ENCODE measurements at regions not wholly inside any gene's neighbourhood (a gene's known extent, or its start where the extent isn't known, plus 50 kb on each side); places are given as distances from the start of the nearest gene placed in this dataset.

DNA sequence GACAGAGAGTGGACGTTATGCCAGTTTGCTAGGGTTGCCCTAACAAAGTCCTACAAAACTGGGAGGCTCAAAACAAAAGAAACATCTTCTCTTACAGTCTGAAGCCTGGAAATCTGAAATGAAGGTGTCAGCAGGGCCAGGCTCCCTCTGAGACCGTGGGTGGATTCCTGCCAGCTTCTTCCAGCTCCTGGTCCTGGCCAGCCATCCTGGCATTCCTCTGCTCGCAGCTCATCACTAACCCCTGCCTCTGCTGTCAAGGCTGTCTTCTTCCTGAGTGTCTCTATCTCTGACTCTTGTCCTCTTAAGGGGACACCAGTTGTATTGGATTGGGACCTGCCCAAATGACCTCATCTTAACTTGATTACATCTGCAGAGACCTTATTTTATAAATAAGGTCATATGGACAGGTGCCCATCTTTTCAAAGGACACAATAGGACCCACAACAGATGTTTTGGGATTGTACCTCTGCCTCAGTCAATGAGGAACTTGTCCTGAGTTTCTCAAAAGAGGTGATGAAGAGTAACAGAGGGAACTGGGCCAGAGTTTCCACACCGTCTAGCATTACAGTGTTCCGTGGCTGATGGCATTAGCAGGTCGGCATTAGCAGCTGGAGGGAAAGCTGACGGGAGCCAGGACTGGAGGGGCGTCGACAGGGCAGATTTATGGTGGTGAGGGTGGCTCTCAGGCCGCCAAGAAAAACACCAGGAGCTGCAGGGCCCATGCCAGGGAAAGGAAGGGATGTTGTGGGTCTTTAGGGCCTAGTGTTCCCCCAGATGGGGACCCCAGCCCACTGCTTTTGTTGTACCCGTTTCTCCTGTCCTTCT lies 157.3 kb downstream of the TBXT start:
- DNase-seq (ENCODE audit: low read depth in 2 of 2): no peak

DNA sequence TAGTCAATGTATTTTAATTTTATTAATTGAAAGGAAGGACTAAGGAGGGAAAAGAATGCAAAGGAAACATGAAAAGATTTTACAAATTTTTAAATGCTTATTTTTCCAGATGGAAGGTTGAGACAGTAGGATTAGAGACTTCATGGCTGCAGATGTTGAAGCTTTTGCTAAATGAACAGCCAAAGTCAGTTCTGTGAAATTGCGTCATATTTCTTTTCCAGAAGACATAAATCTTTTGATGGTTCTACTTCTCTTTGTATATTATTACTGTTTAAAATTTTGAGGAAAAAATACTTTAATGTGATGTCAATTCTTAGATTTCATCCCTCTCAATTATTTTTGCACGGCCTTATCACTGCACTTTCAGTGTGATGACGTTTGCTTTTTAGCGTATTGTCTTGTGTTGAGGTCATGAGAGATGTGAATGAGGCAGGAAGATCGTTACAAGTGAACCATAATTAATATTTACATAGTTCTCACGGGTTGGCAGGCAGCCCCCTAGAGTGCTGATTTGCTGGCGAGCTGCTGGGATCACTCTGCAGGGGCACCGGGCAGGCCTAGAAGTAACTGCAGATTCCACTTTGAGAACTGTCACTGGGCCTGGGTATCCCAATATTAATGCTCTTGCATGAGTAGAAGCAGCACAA lies 158.1 kb downstream of the TBXT start:
- DNase-seq (ENCODE audit: low read depth in 2 of 2): no peak

DNA sequence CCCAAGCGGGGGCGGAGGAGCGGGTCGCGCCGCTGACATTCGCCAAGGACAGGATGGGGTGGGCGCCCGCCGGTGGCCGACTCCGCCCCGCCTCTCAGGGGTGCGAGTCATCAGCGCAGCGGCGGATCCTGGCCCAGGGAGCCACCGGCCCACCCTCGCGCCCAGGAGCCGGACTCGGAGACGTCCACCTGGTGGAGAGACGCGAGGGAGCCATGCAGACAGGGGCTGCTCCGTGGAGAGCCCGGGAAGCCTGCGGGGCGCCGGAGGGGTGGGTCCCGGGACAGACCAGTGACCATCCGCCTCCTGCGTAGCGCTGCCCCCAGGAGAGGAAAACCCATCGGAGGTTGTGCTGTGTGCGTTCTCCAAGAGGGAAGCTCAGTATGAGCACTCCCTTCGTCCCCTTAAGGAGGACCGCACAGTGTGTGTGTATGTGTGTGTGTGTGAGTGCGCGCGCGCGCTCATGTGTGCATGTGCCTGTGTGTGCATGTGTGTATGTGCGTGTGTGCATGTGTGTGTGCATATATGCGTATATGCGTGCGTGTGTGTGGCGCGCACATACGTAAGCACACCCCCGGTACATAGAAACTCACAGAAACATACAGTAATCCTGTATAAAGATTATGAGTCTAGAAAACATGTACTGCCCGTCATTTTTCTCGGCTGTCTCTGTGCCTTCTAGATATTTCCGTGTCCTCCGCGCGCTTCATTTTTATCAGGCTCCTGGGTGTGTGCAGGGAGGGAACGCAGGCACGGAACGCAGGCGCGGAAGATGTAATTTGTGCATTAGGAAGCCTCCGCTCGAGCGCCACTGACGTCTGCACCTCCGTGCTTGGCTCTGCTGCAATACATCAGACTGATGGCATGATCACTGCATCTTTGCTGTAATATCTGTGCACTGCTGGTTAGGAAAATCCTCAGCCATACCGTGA lies 158.9 kb downstream of the TBXT start:
- no peak for DNase-seq (ENCODE audit: low read depth in 2 of 2)

DNA sequence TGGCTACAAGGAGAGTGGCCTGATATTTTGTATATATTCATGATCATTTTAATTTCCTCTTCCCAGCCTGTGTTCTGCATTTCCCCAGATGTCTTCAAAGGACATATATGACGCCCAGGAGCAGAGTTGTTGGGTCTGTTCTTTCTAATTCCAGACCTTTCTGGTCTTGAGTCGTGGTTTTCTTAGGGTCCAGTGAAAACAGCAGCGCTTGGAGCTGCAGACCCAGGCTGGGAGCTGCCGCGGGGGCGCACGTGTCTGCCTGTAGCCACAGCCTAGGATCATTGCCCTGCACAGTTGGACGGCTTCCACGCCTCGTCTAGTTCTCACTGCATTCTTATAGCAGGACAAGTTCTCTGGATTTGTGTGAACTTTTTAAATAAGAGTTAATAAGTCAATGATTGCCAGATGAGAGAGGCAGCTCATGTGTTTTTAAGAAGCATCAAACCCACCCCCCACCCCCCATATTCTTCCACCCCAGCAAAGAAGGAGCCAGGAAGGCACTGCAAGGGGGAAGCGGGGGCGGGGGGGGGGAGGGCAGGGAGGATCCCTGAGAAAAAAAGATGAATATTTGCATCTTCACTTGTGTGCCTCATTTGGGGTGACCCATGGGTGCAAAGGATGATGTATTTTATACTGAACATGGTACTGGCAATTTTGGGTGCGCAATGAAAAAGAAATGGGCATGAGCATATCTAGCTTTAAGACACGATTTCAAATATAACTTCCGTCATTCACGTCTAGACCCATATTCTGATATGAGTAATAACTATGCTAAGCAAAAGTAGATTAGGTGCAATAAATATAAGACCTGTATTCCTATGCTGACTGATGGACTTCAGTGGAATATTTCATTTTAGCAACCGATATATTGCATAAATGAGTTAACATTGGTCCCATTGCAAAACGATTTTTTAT lies 160.0 kb downstream of the TBXT start:
- no peak for DNase-seq (ENCODE audit: low read depth in 2 of 2)

DNA sequence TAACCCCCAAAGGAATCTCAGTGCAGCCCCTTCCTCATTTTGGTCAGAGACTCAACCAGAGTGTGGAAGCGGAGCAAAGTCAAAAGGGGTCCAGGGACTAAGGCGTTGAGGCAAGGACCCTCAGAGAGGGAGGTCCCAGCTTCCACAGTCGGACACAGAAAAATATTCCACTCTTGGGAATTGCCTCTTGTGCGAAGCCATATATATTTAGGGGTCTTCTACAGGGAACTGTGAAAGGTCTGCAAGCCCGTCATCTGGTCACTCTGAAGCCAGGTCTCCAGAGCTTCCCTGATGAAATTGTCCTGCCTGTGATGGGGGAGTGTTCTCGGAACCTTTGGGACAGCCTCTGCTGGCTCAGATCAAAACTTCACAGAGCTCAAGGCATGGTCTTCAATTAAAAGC lies 160.8 kb downstream of the TBXT start:
- no peak for DNase-seq (ENCODE audit: low read depth in 2 of 2)

DNA sequence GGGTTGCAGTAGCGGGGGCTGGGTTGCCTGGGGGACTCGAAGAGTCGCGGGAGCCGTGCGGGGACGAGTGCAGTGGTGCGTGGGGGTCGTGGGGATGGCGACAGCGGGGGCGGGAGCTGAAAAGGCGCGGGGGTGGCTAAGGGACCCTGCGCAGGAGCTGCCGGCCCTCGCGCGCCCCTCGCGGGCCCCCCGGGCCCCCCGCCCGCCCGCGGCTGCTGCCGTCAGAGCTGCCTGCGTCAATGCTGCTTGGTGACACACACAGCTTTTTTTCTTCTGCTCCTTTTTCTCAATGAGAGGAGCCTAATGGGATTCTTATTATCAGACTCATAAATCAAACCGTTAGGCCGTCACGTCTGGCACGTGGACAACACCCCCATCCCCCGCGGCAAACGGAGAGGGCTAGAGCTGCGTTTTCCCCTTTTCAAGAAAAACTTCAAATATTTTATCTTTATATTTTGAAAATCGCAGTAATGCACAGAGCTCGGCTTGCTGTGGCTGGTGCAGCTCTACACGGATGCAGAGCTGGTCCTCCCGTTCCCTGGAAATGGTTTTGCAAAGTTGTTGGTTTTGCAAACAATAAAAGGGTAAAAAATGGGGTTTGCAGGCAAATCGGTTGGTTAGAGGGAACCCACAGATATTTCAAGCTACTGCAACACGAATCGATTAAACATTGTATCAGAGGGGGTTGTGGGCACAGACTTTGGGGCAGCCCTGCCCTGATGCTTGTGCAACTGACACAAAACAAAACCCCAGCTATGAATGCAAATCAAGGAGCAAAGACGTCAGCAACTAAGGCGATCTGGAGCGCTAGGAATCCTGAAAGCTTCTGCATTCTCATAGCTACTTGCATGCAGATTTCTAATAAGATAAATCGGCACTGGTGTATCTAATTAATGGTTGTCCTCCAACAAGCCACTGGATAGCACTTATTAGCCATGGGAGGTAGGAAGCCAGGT lies 161.4 kb downstream of the TBXT start:
- no peak for DNase-seq (ENCODE audit: low read depth in 2 of 2)

DNA sequence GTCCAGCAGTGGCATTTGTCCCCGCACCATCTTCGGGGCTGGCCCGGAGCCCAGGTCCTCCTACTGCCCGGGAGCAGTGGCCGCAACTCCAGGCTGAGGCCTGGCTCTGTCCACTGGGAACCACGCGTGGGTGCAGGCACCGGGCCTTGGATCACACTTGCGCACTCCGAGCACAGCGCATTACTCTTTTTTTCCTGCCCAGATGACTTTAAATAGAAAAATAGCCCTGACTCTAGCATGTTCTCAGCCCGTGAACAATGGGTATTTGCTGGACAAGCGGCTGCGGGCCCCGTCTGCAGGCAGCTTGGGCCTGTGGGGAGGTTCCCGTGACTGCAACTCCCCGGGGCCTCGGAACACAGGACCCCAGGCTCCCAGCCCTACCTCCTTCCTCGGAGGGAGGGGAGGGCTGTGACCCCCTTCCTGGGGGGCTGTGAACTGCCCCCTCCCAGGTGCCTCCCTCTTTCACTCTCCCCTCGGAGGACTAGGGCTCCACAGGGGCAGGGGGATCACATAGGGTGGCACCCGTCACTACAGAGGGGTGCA lies 162.2 kb downstream of the TBXT start:
- no peak for DNase-seq (ENCODE audit: low read depth in 2 of 2)

DNA sequence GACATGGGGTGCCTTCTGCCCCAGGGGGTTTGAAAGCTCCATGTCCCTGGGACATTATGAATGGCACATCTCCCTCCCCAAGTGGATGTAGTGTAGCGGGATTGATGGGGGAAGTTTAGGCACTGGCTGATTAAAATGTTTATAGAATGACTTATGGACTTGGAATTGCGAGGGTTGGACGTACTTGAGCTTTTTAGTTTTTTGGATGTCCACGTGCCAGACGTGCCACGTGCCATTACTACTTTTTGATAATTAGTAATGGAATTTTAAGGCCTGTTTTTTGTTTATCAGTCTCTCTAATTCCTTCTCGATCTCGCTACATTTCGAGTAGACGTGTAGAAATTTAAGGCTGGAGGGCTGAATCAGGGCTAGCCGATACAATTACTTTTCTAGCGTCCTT lies 162.8 kb downstream of the TBXT start:
- DNase-seq (ENCODE audit: low read depth in 2 of 2): no peak

DNA sequence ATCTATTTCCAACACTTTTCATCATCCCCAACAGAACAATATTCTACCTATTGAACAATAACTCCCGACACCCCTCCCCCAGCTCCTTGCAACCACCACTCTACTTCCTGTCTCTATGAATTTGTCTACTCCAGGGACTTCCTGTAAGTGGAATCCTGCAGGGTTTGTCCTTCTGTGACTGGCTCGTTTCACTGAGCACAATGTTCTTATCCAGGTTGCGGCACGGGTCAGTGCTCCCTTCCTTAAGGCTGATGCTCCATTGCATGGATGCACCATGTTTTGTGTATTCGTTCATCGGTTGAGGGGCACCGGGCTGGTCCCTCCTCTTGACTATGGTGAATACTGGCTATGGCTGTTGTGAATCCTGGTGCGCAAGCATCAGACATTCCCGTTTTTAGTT lies 163.2 kb downstream of the TBXT start:
- no peak for DNase-seq (ENCODE audit: low read depth in 2 of 2)

DNA sequence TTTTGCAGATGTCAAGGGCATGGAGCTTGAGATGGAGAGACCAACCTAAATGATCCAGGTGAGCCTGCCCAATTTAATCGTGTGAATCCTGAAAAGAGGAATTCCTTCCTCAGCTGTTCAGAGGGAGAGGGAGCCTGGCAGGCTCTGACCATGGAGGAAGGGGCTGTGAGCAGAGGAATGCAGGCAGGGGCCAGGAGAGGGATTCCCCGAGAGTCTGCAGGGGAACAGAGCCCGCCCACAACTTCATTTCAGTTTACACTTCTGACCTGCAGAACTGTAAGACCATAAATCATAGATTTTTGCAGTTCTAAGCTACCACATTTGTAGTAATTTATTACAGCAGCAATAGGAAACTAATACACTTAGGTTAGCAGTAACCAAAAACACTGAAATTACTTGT lies 164.1 kb downstream of the TBXT start:
- DNase-seq (ENCODE audit: low read depth in 2 of 2): no peak

DNA sequence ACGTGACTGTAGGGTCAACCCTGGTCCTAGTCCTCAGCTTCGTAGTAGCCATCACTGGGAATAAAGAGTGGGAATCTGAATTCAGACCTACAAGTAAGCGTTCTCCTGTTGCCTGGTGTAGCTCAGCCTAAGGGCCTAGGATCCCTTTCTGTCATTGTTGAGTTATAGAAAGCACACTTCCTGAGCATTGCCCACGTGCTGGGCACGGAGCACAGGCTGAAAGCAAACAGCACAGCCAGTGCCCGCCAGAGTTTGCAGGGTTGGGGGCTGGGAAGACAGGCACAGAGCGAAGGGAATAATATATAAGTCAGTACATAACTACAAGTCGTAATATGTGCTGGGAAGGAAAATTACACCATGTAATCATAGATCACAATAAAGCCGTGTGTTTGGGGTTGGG lies 166.3 kb downstream of the TBXT start:
- no peak for DNase-seq (ENCODE audit: low read depth in 2 of 2)

DNA sequence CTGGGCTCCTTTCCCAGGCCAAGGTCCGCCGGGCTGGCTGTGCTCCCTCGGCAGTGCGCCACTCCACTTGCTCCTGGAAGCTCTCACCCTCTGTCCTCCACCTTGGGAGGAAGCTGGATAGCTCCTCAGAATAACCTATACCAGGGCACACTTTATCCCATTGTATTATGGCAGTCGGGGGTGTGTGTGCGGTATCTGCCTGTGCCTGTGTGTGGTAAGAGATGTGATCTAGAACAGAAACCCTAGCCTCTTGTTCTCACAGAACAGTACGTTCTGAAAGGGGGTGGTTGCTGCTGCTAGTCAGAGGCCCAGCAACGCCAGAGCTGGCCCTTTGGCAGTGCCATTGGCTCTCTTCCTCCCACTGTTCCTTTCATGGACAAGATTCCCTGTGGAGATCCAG lies 168.4 kb downstream of the TBXT start:
- DNase-seq (ENCODE audit: low read depth in 2 of 2): no peak

DNA sequence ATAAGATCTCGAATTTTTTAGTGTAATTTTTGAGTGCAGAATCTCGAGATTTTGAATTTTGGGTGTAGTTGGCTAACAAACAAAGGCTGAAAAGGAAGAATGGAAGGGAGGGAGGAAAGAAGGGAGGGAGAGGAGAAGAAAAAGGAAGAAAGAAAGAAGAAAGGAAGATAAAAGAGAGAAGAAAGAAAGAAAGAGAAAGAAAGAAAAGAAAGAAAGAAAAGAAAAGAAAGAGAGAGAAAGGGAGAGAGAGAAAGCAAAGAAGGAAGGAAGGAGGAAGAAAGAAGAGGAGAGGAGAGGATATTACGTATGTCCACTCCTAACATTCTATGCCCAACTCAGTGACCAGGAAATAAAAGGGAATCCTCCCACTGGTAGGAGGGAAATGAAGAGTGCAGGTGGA lies 169.6 kb downstream of the TBXT start:
- DNase-seq (ENCODE audit: low read depth in 2 of 2): no peak

DNA sequence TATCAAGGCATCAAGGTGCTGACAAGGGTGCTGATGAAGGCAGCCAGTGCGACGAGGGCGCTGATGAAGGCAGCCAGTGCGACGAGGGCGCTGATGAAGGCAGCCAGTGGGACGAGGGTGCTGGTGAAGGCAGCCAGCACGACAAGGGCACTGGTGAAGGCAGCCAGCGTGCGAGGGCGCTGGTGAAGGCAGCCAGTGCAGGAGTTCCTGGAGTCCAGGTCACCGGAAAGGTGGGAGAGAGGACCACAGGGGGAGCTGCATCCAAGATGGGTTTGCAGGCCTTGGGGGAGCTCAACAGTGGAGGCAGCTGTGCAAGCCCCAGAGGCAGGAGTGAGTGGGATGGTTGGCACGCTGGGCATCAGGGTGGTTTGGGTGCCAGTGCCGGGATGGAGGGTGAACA lies 176.3 kb downstream of the TBXT start:
- DNase-seq (ENCODE audit: low read depth in 2 of 2): no peak

DNA sequence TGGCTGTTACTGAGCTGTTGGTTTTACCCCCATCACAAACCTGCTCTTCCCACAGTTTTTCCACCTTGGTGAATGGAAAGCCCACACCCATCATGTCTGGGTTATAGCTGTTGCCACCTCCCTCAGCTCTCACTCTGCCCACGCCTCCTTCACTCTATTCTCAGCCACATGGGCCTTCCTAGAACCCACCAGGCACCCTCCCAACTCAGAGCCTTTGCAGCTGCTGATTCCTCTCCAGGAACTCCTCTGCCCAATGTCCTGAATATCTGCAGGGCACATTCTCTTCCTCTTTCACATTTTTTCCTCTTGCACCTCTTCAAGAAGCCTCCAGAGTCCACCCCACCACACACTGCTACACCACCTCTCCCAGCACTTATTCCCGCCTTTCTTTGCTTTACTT lies 177.4 kb downstream of the TBXT start:
- no peak for DNase-seq (ENCODE audit: low read depth in 2 of 2)

DNA sequence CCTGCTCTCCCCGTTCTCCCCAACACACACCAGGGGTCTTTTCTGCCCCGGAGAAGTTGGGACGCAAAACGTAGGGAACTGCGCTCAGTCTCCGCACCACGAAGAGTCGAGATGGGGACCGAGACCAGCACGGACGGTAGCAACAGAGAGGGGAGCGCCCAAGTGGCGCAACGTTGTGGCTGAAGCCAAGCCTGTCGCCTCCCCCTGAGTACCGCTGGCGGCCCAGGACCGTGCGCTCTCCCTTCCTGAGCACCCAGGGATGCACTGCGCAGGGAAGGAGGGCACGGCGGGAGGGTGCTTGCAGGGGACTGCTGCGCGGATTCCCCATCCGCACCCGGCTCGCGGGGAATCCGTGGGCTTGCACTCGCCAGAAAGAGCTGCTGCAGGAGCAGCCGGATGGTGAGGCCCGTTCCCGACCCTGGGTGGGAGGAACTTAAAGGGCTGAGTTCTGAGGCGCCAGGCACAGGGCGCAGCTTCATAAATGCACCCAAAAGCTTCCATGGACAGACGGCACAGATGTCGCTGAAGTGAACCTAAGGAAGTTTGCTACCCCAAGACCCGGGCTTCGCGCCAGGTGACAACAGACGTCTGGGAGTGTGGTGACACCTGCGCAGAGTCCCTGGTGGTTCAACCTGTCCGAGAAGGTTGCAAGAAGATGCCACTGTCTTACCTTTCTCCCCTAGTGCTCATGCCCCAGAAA lies 178.7 kb downstream of the TBXT start:
- no peak for DNase-seq (ENCODE audit: low read depth in 2 of 2)

DNA sequence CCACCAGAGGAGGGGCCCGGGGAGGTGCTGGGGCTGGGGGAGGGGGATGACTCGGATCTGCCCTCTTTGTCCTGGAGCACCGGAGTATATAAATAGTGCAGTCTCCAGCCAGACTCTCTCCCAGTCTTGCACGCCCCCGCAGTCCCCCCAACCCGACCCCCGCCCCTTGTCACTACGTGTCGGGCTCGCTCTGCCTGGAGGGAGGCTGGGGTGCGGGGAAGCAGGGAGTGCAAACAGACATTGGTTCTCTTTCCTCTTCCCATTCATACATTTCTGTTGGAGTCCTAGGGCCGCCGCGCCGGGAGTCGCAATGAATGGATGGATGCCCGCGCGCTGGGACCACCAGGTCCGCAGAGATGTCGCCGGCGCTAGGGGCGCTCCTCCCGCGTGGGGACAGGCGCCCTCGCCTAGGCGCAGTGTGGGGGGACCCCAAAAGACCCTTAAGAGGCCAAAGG lies 179.3 kb downstream of the TBXT start:
- no peak for DNase-seq (ENCODE audit: low read depth in 2 of 2)

DNA sequence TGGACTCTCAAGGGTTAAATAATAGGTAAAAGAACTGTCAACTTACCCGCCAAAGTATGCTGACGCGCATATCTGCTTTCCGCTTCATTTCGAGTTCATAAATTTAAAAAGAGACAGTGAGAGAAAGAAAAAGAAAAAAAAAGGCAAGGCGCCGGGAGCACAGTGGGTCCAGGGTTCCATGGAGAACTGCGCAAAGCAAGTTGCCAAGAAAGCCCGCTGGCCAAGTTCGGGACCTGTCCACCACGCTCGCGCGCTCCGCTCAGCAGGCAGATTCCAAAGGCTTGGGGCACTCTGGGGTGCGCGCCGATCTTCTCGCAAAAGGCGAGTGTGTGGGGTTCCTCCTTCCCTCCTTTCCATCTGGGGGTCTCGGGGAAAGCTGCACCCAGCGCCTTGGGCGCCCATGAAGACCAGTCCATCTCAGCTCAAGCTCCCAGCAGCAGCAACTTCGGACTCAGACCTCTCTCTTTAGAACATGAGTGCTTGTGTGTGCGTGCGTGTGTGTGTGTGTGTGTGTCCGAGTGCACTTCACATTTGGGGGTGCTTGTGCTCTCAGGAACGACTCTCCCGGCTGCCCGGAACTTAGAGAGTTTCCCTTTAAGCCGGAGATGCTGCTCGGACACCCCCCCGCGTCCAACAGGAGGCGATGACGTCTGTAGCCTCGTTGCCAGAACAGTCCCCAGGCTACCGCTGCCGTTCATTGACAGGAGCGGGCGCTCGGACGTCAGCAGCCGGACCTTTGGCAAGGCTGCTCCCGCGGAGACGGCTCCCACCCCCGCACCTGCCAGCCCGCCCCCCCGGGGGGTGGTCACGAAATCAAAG lies 180.0 kb downstream of the TBXT start:
- DNase-seq (ENCODE audit: low read depth in 2 of 2): peak; percentile 4 to 23

All from lung microvascular endothelial cell (primary cell).